Activated CD8-positive, alpha-beta T cell treated with anti-CD3 and anti-CD28 coated beads for 36 hours (primary cell): ENCODE measurements at regions not wholly inside any gene's neighbourhood (a gene's known extent, or its start where the extent isn't known, plus 50 kb on each side); places are given as distances from the start of the nearest gene placed in this dataset.
"Not testable (repeated sequence)": the region's sequence is repeated elsewhere in the genome, so short reads cannot be mapped to it uniquely, and the experiment has no call there.

Experiments
- ATAC-seq: fragments of 200-7000 bp; cut with Tn5 transposase; one replicate; pipeline ENCODE4 v1.10.0; 2021; ENCODE audit warnings: mild to moderate bottlenecking, moderate library complexity
- CTCF ChIA-PET: fragments of 350-600 bp; sonication (Branson Sonifier 250); formaldehyde crosslinking; loops from one replicate; lab custom pipeline; 2021; ENCODE audit warnings: antibody characterized with exemption; lab: Charles Lee
- POLR2A ChIA-PET: fragments of 350-600 bp; sonication (Branson Sonifier 250); formaldehyde crosslinking; loops from one replicate; lab custom pipeline; 2021; ENCODE audit warnings: antibody characterized with exemption; lab: Charles Lee
- DNase-seq: peaks from one replicate; pipeline ENCODE4 v3.0.0-alpha.2; 2020
- H3K27ac Mint-ChIP-seq: one replicate; pipeline ENCODE4 v1.8.0; 2021; ENCODE audit warnings: mild to moderate bottlenecking, mixed read lengths
- H3K27me3 Mint-ChIP-seq: one replicate; pipeline ENCODE4 v1.8.0; 2021; ENCODE audit warnings: mixed read lengths
- H3K36me3 Mint-ChIP-seq: one replicate; pipeline ENCODE4 v1.8.0; 2021; ENCODE audit warnings: low read depth, mixed read lengths
- H3K4me1 Mint-ChIP-seq: one replicate; pipeline ENCODE4 v1.8.0; 2021; ENCODE audit warnings: low read depth, mixed read lengths
- H3K4me3 Mint-ChIP-seq: one replicate; pipeline ENCODE4 v1.8.0; 2021; ENCODE audit warnings: mild to moderate bottlenecking, moderate library complexity, mixed read lengths
- H3K9me3 Mint-ChIP-seq: one replicate; pipeline ENCODE4 v1.8.0; 2021; ENCODE audit warnings: mixed read lengths
- CTCF ChIP-seq: fragments of 200-600 bp; IDR thresholded peaks from one replicate; pipeline ENCODE4 v1.8.0; 2022; ENCODE audit warnings: antibody characterized with exemption, mild to moderate bottlenecking
- intact Hi-C: fragments of 100-400 bp; cut with micrococcal nuclease; formaldehyde crosslinking; loops from one replicate; pipeline ENCODE4 v1.10.0; 2022

GRCh38 chr2:234368861-234369261 lies 128.0 kb downstream of the ARL4C start:
- ChIA-PET CTCF (interaction anchor here (0.6 to 1.6 kb wide), 12 partner anchors 9 to 133 kb away, joined by 3 to 7 read pairs (median 4); partner anchors contain the start of gene ARL4C), POLR2A (interaction anchor here (1.0 to 1.6 kb wide), 3 partner anchors 10 to 86 kb away, joined by 3 to 4 read pairs (median 4); no protein-coding TSS in a partner anchor)
- H3K4me3 Mint-ChIP-seq = no peak overlapping the region
- H3K9me3 Mint-ChIP-seq = no peaks in the 10 kb centered on the region
- DNase-seq = peak; percentile 71
- peaks cover 67% of the 10 kb centered on the region for H3K4me1 Mint-ChIP-seq
- no peak for TF ChIP-seq CTCF
- H3K36me3 Mint-ChIP-seq = peaks cover 6% of the 10 kb centered on the region
- peak; percentile 83 for ATAC-seq
- H3K27me3 Mint-ChIP-seq = no peaks in the 10 kb centered on the region
- intact Hi-C loops = no loop called here
- H3K27ac Mint-ChIP-seq = peak overlapping the region; percentile 52

DNA sequence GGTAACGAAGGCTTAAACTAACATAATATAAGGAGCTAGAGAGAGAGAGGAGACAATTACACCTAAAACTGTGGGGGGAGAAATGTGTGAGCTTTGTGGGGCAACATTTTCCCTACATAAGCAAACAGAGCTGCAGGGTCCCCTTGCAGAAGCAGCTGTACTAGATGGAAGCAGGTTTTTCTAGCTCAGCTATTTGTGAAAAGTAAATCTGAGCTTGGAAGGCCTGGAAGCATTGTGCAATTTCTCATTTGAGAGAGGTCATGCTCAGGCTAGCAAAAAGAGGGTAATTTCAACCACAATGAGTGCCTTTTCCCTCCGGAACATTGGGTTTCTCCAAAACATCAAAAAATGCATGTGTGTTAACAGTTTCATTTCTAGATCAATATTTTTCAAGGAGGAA lies 130.0 kb downstream of the ARL4C start:
- intact Hi-C loops = no loop called here
- no peak for TF ChIP-seq CTCF
- no peaks in the 10 kb centered on the region for H3K27me3 Mint-ChIP-seq
- DNase-seq (no peak), ATAC-seq (no peak)
- H3K36me3 Mint-ChIP-seq = no peaks in the 10 kb centered on the region
- ChIA-PET POLR2A (interaction anchor here (1.0 kb wide), 1 partner anchor 33 kb away, joined by 4 read pairs; no protein-coding TSS in a partner anchor), CTCF (interaction anchor here (1.0 to 1.4 kb wide), 2 partner anchors 36 to 146 kb away, joined by 3 to 4 read pairs; no protein-coding TSS in a partner anchor)
- peaks cover 47% of the 10 kb centered on the region for H3K4me1 Mint-ChIP-seq
- no peak overlapping the region for H3K27ac Mint-ChIP-seq
- H3K9me3 Mint-ChIP-seq = no peaks in the 10 kb centered on the region
- H3K4me3 Mint-ChIP-seq = no peak overlapping the region

DNA sequence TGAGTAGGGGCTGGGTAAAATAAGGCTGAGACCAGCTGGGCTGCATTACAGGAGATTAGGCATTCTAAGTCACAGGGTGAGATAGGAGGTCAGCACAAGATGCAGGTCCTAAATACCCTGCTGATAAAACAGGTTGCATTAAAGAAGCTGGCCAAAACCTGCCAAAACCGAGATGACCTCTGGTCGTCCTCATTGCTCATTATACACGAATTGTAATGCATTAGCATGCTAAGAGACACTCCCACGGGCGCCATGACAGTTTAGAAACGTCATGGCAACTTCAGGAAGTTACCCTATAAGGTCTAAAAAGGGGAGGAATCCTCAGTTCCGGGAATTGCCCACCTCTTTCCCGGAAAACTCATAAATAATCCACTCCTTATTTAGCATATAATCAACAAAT lies 132.2 kb downstream of the ARL4C start:
- no peaks in the 10 kb centered on the region for H3K27me3 Mint-ChIP-seq
- peaks cover 28% of the 10 kb centered on the region for H3K4me1 Mint-ChIP-seq
- no peaks in the 10 kb centered on the region for H3K36me3 Mint-ChIP-seq
- H3K4me3 Mint-ChIP-seq = no peak overlapping the region
- intact Hi-C loops = no loop called here
- ATAC-seq = no peak
- ChIA-PET POLR2A (no interaction called here), CTCF (no interaction called here)
- no peak overlapping the region for H3K27ac Mint-ChIP-seq
- DNase-seq = no peak
- no peak for TF ChIP-seq CTCF
- no peaks in the 10 kb centered on the region for H3K9me3 Mint-ChIP-seq

GRCh38 chr2:234363647-234364294 lies 133.1 kb downstream of the ARL4C start:
- Mint-ChIP-seq H3K36me3 (no peaks in the 10 kb centered on the region), H3K27me3 (no peaks in the 10 kb centered on the region), H3K27ac (no peak overlapping the region), H3K4me1 (peaks cover 21% of the 10 kb centered on the region), H3K9me3 (peaks cover 4% of the 10 kb centered on the region), H3K4me3 (no peak overlapping the region)
- intact Hi-C loops = no loop called here
- DNase-seq (no peak), ATAC-seq (no peak)
- POLR2A ChIA-PET = interaction anchor here (0.9 kb wide), 1 partner anchor 83 kb away, joined by 3 read pairs; no protein-coding TSS in a partner anchor
- CTCF ChIA-PET = no interaction called here
- TF ChIP-seq CTCF = no peak

GRCh38 chr2:234363011-234363487 lies 133.8 kb downstream of the ARL4C start:
- ChIA-PET POLR2A (interaction anchor here (0.9 kb wide), 1 partner anchor 84 kb away, joined by 3 read pairs; no protein-coding TSS in a partner anchor), CTCF (interaction anchor here (0.7 kb wide), 1 partner anchor 73 kb away, joined by 3 read pairs; no protein-coding TSS in a partner anchor)
- Mint-ChIP-seq H3K36me3 (no peaks in the 10 kb centered on the region), H3K9me3 (peaks cover 6% of the 10 kb centered on the region), H3K27me3 (no peaks in the 10 kb centered on the region), H3K4me3 (no peak overlapping the region), H3K27ac (no peak overlapping the region), H3K4me1 (peaks cover 14% of the 10 kb centered on the region)
- intact Hi-C loops = no loop called here
- TF ChIP-seq CTCF = no peak
- ATAC-seq (no peak), DNase-seq (no peak)

GRCh38 chr2:234360313-234360975 lies 136.4 kb downstream of the ARL4C start:
- not testable (repeated sequence) for H3K27me3 Mint-ChIP-seq, H3K36me3 Mint-ChIP-seq
- CTCF ChIA-PET = interaction anchor here (1.0 to 1.6 kb wide), 3 partner anchors 8 to 60 kb away, joined by 3 read pairs; no protein-coding TSS in a partner anchor

More at GRCh38 chr2:234360313-234360975, 136.4 kb downstream of the ARL4C start:
- H3K4me1 Mint-ChIP-seq, H3K27ac Mint-ChIP-seq, H3K9me3 Mint-ChIP-seq, ATAC-seq, H3K4me3 Mint-ChIP-seq, DNase-seq, intact Hi-C loops, POLR2A ChIA-PET: not testable (repeated sequence)
